GM19023 (cell line): ENCODE measurements at regions not wholly inside any gene's neighbourhood (a gene's known extent, or its start where the extent isn't known, plus 50 kb on each side); places are given as distances from the start of the nearest gene placed in this dataset.

Source experiments
- ATAC-seq: cut with Tn5 transposase; IDR thresholded peaks from one replicate; pipeline ENCODE4 v1.9.1; 2021; ENCODE audit warnings: mild to moderate bottlenecking, moderate library complexity; ENCODE audit not compliant: unreplicated experiment

GRCh38 chr11:76298255-76298654, 82.7 kb downstream of the THAP12 start:
- no peak for ATAC-seq

- ATAC-seq: no peak
Observed at GRCh38 chr11:76296731-76297542, 84.0 kb downstream of the THAP12 start.

- peak; percentile 59 for ATAC-seq
Observed at GRCh38 chr11:76293189-76293631, 86.9 kb upstream of the WNT11 start.

- no peak for ATAC-seq
Observed at GRCh38 chr11:76292583-76293188, 86.4 kb upstream of the WNT11 start.

- ATAC-seq: no peak
Observed at GRCh38 chr11:76291576-76292526, 85.5 kb upstream of the WNT11 start.

GRCh38 chr11:76288166-76288980, 82.1 kb upstream of the WNT11 start:
- ATAC-seq: no peak

- ATAC-seq: no peak
Observed at GRCh38 chr11:76287227-76287626, 80.9 kb upstream of the WNT11 start.

GRCh38 chr11:76285397-76286104, 79.2 kb upstream of the WNT11 start:
- no peak for ATAC-seq

- no peak for ATAC-seq
Observed at GRCh38 chr11:76284161-76284560, 77.9 kb upstream of the WNT11 start.

GRCh38 chr11:76282811-76283595, 76.7 kb upstream of the WNT11 start:
- ATAC-seq: no peak

- no peak for ATAC-seq
Observed at GRCh38 chr11:76282172-76282571, 75.9 kb upstream of the WNT11 start.

GRCh38 chr11:76281558-76281906, 75.2 kb upstream of the WNT11 start:
- ATAC-seq: no peak

- no peak for ATAC-seq
Observed at GRCh38 chr11:76280882-76281557, 74.7 kb upstream of the WNT11 start.

- ATAC-seq: no peak
Observed at GRCh38 chr11:76280151-76280881, 74.0 kb upstream of the WNT11 start.

GRCh38 chr11:76279646-76280045, 73.3 kb upstream of the WNT11 start:
- no peak for ATAC-seq

GRCh38 chr11:76279038-76279437, 72.7 kb upstream of the WNT11 start:
- no peak for ATAC-seq

- ATAC-seq: no peak
Observed at GRCh38 chr11:76278526-76278925, 72.2 kb upstream of the WNT11 start.
